Fibroblast of villous mesenchyme (primary cell): ENCODE measurements at regions not wholly inside any gene's neighbourhood (a gene's known extent, or its start where the extent isn't known, plus 50 kb on each side); places are given as distances from the start of the nearest gene placed in this dataset.

Experiments used
- DNase-seq: peaks from one replicate; pipeline ENCODE4 v3.0.0-alpha.2; 2010; ENCODE audit warnings: low read depth
- H3K4me3 ChIP-seq: 2 replicates; pipeline ENCODE4 v1.5.1; 2011; ENCODE audit warnings: low read depth, mild to moderate bottlenecking, low read length
- TF ChIP-seq, protein P1 (sequence below): IDR thresholded peaks from 2 replicates; pipeline ENCODE4 v1.5.1; 2012; ENCODE audit warnings: low read depth, mild to moderate bottlenecking, low read length; ENCODE audit not compliant: insufficient read depth

DNA sequence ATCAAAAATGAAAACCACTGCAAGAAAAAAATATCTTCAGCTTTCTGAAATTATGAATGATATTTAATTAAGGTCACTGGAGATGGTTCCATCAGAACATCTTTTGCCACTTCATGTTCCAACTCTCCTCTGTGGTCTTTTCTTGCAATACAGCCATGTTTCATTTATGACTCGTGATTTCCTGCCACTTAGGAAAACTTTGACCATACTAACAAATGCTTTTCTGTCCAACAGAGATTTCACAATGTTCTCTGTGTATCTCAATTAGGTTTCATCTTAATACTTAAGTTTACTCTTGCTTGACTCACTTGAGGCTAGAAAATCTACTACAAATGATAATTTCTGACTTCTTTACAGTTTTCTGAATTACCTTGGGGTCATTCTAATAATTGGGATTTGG lies 330.9 kb downstream of the CXXC4 start:
- no peak for DNase-seq
- no peak overlapping the region for H3K4me3 ChIP-seq
- TF ChIP-seq, protein P1, sequence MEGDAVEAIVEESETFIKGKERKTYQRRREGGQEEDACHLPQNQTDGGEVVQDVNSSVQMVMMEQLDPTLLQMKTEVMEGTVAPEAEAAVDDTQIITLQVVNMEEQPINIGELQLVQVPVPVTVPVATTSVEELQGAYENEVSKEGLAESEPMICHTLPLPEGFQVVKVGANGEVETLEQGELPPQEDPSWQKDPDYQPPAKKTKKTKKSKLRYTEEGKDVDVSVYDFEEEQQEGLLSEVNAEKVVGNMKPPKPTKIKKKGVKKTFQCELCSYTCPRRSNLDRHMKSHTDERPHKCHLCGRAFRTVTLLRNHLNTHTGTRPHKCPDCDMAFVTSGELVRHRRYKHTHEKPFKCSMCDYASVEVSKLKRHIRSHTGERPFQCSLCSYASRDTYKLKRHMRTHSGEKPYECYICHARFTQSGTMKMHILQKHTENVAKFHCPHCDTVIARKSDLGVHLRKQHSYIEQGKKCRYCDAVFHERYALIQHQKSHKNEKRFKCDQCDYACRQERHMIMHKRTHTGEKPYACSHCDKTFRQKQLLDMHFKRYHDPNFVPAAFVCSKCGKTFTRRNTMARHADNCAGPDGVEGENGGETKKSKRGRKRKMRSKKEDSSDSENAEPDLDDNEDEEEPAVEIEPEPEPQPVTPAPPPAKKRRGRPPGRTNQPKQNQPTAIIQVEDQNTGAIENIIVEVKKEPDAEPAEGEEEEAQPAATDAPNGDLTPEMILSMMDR, result no peak

DNA sequence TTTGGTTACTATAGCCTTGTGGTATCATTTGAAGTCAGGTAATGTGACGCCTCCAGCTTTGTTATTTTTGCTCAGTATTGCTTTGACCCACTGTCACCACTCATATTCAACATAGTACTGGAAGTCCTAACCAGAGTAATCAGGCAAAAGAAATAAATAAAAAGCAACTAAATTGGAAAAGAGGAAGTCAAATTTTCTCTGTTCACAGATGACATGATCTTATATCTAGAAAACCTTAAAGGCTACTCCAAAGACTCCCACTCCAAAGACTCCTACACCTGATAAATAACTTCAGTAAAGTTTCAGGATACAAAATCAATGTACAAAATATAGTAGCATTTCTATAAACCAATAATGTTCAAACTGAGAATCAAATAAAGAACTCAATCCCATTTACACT lies 348.6 kb downstream of the CXXC4 start:
- DNase-seq, result no peak
- TF ChIP-seq, protein P1, result no peak
- H3K4me3 ChIP-seq, result no peak overlapping the region

- DNase-seq, result no peak
- TF ChIP-seq, protein P1, result no peak
Measured at GRCh38 chr4:104138116-104138515, 356.6 kb downstream of the CXXC4 start.

DNA sequence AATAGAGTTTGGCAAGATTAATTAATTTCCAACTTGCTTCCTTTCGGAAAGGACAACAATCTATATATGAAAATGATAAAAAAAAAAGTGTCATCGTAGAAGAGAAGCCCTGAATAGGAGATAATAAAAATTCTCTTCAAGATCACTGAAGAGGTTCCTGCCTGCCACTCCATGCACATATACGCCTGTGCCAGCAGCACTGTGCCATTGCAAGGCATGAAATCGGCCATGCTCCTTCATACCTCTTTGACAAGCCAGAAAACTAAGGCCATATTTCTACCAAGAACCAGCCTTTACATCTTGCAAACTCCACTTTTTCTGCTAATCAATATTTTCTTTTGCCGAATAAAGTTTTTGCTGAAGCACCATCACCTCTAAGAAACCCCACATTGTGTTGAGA lies 365.5 kb downstream of the CXXC4 start:
- no peak overlapping the region for H3K4me3 ChIP-seq
- DNase-seq, result no peak
- TF ChIP-seq, protein P1, result no peak

More at GRCh38 chr4:104138116-104138515, 356.6 kb downstream of the CXXC4 start:
- no peak overlapping the region for H3K4me3 ChIP-seq

DNA sequence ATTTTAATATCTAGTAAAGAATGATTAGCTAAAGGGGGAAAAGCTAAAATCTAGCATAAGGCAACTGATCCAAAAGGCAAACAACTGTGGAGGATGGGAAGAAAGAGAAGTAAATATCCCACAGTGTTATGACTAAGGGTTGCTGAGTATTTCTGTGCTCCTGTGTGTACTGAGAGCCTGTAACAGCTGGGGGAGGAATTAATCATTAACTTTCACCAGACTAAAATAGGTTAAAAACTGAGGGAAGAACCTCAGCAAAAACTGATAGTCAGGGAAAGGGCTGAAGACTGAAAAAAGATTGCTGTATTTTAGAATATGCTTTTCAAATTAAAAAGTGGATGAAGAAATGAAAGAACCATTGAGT lies 365.9 kb downstream of the CXXC4 start:
- DNase-seq, result no peak
- TF ChIP-seq, protein P1, result no peak
- no peak overlapping the region for H3K4me3 ChIP-seq

DNA sequence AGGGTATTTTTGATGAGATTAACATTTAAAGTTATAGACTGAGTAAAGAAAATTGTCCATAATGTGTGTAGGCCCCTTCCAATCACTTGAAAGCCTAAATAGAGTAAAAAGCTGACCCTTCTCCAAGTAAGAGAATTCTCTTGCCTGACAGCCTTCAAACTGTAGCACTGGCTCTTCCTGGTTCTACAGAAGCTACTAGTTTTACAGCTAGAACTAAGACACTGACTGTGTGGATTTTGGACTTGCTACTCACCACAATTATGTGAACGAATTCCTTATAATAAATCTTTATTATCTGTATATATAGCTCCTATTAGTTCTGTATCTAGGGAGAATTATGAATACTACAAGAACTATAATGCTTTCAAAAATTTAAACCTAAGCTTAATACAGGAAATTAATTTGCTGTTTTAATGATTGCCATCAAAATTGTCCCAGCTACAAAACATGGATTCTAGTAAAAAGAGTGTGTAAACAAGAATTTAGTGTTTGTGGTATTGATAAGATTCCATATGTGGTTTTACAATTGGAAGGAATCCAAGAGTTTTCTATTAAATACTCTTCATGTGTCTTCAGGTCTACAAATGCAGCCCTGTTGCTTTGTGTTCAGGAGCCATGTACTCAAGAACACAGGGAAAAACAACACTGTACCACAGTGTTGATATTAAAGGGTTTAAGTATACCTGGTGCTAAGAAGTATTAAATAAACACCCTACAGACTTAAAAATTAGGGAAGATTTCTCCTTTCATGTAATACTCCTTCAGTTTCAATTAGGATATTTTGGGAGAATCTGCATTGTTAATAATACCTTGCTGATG lies 366.5 kb downstream of the CXXC4 start:
- no peak for DNase-seq
- no peak overlapping the region for H3K4me3 ChIP-seq
- TF ChIP-seq, protein P1, result no peak

DNA sequence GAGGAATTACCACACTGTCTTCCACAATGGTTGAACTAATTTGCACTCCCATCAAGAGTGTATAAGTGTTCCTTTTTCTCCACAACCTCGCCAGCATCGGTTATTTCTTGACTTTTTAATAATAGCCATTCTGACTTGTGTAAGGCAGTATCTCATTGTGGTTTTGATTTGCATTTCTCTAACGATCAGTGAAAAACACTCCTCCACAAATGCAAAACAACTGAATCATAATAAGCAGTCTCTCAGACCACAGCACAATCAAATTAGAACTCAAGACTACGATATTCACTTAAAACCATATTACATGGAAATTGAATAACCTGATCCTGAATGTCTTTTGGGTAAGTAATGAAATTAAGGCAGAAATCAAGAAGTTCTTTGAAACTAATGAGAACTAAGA lies 371.7 kb downstream of the CXXC4 start:
- TF ChIP-seq, protein P1, result no peak
- no peak overlapping the region for H3K4me3 ChIP-seq
- DNase-seq, result no peak
